ENCODE measurements at regions not wholly inside any gene's neighbourhood (a gene's known extent, or its start where the extent isn't known, plus 50 kb on each side); places are given as distances from the start of the nearest gene placed in this dataset.
"Not testable (repeated sequence)": the region's sequence is repeated elsewhere in the genome, so short reads cannot be mapped to it uniquely, and the experiment has no call there.

GRCh38 chr3:13137941-13138832 lies 65.0 kb upstream of the IQSEC1 start:
- DNase-seq: no peak

DNA sequence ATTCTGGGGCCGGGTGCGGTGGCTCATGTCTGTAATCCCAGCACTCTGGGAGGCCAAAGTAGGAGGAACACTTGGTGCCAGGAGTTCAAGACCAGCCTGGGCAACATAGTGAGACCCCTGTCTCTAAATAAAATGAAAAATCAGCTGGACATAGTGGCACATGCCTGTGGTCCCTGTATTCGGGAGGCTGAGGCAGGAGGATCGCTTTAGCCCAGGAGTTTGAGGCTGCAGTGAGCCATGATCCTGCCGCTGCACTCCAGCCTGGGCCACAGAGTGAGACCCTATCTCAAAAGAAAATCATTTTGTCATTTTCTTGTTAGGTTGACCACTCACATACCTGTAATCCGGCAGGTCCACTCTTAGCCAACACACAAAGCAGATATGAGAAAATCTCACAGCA lies 63.6 kb upstream of the IQSEC1 start:
- not testable (repeated sequence) for DNase-seq

- DNase-seq: no peak
These were observed 63.2 kb upstream of the IQSEC1 start for GRCh38 chr3:13136426-13136825.

GRCh38 chr3:13135811-13136321 lies 62.6 kb upstream of the IQSEC1 start:
- no peak for DNase-seq

- DNase-seq: no peak
These were observed 62.1 kb upstream of the IQSEC1 start for GRCh38 chr3:13135251-13135810.

DNA sequence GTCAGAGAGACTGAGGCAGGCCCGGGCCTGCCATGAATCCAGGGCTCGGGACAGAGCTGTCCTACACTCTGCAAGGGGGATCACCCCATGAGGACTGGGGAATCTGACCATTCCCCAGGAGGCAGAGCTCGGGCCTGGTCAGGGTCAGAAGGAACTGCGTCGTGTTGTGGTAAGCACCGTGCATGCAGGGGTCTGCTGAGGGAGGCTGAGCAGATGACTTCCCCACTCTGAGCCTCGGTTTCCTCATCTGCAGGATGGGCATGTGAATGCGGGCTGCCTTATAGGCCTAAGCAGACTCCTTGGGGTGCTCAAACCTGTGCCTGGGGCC lies 61.6 kb upstream of the IQSEC1 start:
- DNase-seq: no peak

DNA sequence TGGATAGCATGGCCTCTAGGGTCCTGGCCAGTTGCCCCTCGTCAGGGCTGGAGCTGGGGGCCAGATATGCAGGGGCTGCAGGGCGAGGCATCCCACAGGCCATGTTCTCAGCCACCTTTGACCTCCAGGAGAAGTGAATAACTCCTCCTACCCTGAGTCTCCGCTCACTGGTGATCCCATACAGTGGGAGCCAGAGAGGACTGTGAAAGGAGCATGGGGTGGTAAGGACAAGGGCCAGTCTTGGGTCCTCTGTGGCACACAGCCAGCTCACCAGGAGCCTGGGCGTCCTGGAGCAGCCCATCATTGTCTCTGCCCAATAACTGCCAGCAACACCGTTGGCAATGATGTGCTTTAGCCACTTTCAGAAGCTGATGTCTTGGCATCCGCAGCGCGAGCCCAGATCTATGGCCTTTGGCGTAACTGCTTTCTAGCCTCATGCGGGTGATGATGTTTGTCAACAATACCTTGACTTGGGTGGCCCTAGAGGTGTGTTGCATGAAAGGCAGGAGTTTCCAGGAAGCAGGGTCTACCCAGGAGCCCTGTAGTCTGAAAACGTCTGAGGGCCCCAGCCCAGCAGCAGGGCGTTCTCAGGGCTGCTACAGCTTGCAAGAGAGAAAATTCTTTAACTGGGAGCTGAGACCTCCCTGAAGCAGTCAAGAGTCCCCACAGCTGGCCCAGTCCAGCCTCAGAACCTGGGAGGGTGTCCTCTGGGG lies 61.1 kb upstream of the IQSEC1 start:
- DNase-seq: no peak

GRCh38 chr3:13133471-13133981 lies 60.3 kb upstream of the IQSEC1 start:
- DNase-seq: peak; percentile 68

- DNase-seq: no peak
These were observed 59.6 kb upstream of the IQSEC1 start for GRCh38 chr3:13132731-13133410.

GRCh38 chr3:13132281-13132680 lies 59.1 kb upstream of the IQSEC1 start:
- DNase-seq: no peak

- no peak for DNase-seq
These were observed 57.4 kb upstream of the IQSEC1 start for GRCh38 chr3:13130464-13131193.

DNA sequence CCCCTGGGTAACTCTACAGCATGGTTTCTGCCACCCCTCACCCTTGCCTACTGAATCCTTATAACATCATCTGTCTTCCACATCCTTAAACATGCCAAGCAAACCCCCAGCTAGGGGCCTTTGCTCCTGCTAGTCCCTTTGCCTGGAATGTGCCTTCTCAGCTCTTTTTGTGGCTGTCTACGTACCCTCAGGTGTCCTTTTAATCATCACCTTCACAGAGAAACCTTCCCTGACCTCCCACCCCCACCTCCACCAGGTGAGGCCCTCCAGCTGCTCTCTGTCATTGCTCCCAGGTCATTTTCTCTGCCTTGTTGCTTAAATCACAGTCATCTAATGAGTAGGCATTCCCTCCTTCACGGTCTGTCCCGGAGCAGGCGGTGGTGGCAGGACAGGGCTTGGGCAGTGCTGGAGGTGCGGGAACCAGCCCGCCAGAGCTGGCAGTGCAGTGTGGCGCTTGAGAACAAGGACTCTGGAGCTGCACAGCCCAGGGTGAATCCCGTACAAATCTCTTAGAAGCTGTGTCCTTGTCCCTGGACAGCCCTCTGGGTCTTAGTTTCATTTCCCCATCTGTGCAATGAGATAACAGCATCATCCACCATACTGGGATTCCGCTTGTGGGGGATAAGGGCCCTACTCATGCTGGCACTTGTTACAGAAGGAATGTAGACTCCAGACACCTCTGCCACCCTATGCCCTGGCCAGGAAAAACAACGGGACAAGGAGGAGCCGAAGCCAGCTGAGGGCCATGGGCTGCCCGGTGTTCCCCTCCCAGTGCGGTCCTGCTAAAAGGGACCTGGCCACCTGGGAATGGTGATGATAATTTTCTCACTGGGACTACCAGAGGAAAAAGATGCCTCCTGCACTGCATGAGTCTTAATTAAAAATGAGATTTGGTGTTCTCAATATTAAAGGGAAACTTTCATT lies 52.1 kb upstream of the IQSEC1 start:
- DNase-seq: no peak

- DNase-seq: no peak
These were observed 51.4 kb upstream of the IQSEC1 start for GRCh38 chr3:13124631-13125030.

- DNase-seq: no peak
These were observed 50.5 kb upstream of the IQSEC1 start for GRCh38 chr3:13123765-13124164.

GRCh38 chr3:13123013-13123654 lies 49.9 kb upstream of the IQSEC1 start:
- no peak for DNase-seq
